A204.1 (cell line): ENCODE measurements at regions not wholly inside any gene's neighbourhood (a gene's known extent, or its start where the extent isn't known, plus 50 kb on each side); places are given as distances from the start of the nearest gene placed in this dataset.
"Not testable (repeated sequence)": the region's sequence is repeated elsewhere in the genome, so short reads cannot be mapped to it uniquely, and the experiment has no call there.

Source experiments
- FAIRE-seq: peaks from 2 replicates; lab custom pipeline; 2012; peaks lifted over from hg19 to GRCh38; lab: Jason Lieb, UNC

DNA sequence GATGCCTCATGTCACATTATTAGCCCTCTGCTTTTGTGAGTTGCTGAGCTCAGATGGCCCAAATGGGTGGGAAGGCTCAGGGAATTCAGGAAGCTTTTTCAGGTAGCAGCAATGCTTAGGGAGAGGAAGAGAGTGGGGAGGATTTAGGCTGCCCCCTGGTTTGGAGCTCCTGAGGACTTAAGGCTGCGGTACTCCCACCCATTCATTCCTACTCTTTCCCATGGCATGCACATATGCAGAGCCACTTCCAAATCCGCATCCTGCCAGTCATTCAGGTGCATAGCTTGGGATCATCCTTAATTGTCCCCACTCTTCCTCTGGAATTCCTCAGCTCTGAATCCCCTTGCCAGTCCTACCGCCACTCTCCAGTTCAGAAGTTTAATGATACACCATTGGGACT, 343.1 kb upstream of the FRG2C start:
- FAIRE-seq = no peak

DNA sequence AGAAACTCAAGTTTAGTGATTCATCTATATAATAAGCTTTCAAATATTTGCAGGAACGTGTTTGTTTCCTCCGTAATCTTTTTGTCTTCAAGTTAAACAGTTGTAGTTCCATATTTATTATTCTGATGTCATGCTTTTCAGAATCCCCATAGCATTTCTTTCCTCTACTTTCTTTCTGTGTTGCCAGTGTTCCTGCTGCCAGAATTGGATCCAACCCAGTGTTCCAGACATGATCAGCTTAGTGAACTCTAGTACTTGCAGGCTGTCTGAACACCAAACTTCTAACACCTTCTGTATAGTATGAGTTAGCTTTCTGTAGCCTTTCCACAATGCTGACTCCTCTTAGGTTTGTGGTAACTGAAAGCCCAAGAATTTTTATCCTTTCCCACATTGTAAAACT, 340.2 kb upstream of the FRG2C start:
- not testable (repeated sequence) for FAIRE-seq

DNA sequence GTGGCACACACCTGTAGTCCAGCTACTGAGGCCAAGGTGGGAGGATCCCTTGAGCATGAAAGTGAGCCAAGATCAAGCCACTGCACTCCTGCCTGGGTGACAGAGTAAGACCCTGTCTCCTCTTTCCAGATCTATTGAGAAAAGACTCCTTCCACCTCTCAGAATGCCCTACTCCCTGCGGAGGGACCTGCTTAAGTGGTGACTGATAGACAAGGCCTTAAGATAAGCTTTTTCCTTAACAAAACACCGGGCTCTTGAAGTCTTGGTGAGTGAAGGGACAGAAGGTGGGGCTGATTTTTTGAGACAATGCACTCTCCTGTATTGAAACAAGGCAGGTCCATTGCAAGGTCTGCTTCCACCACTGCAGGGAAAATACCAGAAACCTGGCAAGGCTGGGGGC, 338.4 kb upstream of the FRG2C start:
- no peak for FAIRE-seq

DNA sequence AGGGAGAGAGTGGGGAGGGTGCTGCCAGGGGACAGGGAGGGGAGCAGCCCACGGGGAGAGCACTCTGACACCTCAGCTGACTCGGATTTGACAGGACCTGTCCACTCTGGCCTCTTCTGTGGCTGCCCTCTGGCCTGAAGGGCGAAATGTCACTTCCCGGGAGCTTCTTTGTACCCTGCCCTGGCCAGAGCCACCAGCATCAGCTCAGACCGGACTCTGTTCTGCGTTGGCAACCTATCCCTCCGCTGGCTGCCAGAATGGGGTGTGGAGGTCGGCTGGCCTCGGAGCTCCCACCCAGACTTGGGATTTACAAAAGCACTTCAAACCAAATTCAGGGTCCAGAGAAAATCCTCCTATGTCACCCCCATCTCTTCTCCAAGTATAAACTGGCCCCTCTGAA, 336.7 kb upstream of the FRG2C start:
- FAIRE-seq = no peak

DNA sequence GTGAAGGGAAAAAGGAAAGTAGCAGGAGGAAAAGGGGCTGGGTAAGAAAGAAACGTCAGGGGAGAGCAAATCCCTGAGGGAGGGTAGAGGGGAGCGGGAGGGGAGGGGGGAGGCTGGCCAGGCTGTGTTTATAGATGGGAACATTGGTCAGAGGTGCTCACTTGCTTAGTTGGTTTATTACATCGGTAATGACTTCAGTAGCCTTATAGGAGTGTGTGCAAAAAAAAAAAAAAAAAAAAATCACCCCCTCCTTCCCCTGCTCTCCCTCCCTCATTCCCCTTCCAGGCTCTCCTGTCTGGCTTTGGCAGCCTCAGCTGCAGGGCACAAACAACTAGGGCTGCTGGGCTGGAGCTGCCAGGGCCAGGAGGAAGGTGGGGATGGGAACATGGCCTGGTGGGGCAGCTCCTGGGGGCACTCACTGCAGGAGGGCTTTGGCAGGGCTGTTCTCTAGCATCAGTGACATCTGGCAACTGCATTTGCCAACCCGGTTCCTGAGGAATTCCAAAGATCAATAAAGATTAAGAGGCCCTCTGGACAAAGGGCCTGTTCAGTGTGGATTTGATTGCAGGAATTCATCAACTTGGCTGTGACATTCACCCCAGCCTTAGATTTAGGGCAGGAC, 334.5 kb upstream of the FRG2C start:
- no peak for FAIRE-seq

DNA sequence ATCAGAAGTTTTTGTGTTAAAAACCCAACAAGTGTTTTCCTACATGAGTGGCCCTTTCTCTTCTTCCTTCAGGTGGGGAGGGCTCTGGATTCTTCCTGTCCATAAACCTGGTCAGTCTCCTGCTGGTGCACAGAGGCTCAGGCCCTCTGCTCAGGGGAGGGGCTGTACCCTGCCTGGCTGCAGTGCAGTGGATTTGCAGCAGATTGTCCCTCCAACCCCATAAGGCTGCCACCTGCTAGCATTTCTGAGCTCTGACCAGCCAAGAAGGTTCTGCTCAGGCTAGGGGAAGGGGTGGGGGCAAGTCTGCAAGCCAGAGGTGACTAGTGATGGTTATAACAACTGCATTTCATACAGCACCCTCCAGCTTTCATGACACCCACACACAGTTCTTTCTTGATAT, 333.7 kb upstream of the FRG2C start:
- not testable (repeated sequence) for FAIRE-seq

DNA sequence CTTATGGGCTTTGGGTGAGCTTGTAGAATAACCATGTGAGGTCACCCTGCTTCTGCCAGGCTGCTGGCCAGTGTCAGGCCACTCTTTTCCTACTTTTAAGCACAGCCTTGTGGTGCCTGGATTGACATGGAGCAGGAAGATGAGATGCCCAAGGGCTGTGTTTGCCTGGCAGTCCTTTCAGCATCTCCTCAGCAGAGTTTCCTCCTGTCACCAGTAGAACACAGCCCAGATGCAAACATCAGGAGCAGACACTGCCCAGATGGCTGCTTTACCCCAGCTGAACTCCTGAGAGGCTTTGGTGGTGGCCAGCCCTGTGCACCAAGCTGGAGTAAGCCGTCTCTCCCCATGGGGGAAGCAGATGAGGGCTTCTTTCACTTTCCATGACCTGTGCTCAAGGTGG, 332.0 kb upstream of the FRG2C start:
- FAIRE-seq = not testable (repeated sequence)

DNA sequence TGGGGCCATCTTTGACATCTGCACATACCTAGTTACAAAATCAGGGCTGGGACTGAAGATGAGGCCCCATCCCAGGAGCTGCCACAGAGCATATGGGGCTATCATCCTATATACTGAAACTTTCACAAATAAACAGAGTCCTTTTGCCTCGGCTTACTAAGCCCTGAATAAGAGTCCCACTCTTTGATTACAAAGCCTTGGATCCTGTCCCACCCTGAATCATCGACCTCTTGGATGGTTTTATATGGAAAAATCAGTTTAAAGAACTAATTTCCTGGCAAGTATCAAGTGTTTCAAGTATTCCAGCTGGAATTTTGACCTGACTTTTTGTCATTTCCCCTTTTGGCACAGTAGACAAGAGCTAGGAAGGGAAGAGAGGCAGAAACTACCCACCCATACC, 331.3 kb upstream of the FRG2C start:
- FAIRE-seq = no peak

DNA sequence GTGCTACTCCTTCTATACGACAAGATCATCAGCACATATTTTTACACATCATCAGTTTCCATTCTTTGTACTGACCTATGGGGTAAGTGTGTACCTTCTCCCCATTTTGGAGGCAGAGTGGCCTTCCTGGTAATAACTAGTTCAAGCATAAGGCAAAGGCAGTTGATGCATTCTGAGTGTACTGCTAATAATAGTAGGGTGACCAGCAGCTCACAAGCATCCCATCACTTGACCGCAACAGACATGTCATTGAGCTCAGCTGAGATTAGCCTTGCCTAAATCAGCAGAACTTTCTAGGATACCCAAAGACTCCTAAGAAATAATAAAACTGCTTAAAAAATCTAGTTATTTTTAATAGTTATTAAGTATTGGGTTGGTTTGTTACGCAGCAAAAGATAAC, 329.8 kb upstream of the FRG2C start:
- FAIRE-seq = no peak

DNA sequence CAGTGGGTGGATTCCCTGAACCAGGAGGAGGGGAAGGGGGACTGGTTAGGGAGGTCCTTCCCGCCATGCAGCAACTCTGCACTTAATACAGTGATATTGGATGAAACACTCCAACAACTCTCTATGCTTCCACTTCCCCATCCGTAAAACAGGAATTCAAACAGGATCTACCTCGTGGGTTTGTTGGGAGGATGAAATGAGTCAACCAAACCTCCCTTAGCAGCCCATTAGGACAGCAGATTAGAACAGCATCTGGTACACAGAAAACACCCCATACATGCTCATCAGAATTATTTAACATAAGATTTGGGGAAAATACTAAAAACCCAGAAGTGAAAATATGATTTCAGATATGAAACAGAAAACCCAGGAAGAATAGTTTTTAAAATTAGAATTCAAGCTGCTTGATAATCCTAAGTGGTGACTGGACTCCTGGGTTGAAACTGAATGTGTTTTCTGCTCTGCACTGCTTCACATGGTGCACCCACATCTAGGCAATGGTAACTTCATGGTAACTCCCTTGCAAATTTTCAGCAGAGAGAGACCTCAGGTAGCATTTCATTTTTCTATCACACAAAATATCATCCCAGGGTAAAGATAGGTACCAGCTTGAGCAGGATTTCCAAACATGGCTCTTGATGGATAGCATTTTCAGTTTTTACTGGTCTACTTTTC, 326.8 kb upstream of the FRG2C start:
- FAIRE-seq = no peak

DNA sequence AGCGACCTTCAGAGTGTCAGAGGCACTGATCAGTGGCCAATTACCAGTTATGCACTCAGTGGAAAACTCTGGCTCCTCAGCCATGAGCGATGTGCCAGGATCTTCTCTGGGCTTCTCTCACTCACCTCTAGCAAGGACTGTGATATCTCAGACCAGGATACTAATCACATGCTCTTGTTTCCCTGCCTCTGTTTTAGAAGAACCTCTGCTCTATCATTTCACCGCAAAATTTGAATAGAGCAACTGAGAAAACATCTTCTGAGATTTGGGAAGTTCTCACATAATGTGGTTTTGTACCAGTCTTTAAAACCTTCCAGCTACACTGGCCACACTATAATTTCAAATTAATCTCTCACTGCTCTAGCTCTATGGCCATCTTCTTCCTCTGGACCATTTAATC, 325.8 kb upstream of the FRG2C start:
- no peak for FAIRE-seq

DNA sequence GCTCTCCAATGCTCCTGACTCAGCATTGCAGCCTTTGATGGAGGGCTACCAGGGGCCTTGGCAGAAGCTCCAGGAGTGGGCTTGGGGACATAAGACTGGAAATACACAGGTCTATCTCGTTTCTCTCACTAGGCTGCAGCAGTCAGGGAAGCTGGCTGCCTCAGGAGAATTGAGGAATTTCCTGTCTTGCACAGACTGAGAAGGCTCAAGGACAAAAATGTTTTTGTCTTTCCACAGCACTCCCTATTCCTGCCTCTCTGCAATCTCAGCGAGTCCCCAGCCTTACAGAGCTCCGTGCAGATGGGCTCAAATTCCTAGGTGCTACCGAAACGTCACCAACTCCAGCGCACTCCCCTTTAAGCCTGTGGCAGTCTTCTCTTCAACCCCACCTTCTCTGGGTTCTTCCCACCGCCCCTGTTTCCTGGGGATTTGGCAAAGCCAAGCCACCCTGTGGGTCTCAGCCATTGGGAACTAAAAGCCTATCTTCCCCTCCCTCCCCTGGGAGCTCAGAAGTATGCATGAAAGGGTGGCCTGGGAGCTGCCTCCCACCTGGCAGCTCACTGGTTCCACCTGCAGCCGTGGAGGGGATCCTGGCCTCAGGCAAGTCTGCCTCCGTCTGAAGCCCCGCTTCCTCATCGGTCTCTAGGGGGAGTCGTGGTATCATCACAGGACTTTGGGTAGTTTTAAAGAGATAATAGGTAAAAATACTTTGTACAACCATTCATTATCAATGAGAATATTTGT, 322.6 kb upstream of the FRG2C start:
- FAIRE-seq = no peak

DNA sequence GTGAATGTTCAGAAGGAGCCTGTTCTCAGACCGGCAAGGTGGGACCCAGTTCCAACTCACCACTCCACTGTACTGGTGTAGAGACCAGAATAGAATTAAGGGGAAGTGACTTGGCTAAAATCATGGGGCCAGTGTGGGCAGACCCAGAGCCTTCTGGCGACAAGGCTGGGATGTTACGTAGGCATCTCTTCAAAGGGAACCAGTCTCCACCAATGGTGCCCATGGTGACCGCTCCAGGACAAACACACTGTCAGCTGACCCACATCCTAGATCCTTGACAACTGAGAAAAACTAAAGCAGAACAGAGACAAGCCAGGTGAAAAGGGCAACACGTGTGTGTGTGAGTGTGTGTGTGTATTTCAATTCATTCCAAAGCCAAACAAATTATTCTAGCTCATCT, 321.7 kb upstream of the FRG2C start:
- FAIRE-seq = no peak

DNA sequence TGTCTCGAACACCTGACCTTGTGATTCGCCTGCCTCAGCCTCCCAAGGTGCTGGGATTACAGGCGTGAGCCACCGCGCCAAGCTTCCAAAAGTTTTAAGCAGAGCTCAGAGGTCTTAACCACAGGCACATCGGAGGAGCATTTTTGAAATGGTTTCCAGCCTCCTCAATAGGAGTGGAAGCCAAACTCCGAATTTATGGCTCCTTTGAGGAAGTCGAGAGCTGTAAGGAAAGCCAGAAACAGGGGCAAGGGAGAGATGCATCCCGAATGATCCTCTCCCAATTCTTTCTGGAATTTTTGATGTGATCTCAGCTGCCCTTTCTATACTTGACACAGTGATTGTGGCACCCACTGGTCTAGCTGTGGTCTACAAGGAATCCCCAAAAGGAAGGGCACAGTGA, 313.6 kb upstream of the FRG2C start:
- FAIRE-seq = not testable (repeated sequence)

DNA sequence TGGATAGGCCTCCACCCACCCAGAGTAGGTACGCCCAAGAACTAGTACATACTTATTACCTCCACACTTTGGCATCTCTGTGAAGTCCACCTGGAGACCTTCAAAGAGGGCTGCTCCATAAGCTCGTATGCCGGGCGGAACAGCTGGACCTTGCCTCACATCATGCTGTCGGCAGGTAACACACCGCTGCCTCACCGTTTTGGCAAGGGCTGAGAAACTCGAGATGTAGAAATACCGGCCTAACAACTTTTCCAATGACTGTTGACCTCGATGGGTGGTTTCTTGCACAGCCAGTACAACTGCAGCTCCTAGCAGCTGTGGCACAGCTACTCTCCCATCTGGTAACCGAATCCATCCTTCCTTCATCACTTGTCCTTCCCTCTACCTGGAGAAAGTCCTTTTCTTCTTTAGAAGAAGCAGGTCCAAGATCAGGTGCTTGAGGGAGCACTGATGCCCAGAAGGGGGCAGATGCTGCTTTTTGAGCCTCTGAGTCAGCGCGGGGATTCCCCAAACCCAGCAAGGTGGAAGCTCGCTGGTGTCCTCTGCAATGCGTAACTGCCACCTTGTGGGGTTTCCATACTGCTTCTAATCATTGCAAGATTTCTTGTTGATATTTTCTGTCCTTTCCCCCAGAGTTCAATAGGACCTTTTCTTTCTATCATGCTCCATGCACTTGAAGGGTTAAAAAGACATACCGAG, 301.9 kb upstream of the FRG2C start:
- FAIRE-seq = not testable (repeated sequence)

DNA sequence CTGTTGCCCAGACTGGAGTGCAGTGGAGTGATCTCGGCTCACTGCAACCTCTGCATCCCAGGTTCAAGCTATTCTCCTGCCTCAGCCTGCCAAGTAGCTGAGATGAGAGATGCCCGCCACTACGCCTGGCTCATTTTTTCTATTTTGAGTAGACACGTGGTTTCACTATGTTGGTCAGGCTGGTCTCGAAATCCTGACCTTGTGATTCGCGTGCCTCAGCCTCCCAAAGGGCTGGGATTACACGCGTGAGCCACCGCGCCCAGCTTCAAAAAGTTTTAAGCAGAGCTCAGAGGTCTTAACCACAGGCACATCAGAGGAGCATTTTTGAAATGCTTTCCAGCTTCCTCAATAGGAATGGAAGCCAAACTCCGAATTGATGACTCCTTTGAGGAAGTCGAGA, 291.2 kb upstream of the FRG2C start:
- not testable (repeated sequence) for FAIRE-seq

DNA sequence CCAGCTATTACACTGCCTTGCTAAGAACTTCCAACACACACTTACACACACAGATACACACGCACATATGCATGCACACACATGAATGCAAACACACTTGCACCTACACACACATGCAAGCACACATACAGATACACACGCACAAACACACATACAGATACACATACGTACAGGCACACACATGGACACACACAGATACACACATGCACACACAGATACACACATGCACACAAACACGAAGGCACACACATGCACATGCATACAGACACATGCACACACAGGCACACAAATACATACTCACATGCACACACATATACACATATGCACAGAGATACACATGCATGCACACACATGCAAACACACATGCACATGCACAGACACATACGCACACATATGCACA, 284.3 kb upstream of the FRG2C start:
- FAIRE-seq = not testable (repeated sequence)

DNA sequence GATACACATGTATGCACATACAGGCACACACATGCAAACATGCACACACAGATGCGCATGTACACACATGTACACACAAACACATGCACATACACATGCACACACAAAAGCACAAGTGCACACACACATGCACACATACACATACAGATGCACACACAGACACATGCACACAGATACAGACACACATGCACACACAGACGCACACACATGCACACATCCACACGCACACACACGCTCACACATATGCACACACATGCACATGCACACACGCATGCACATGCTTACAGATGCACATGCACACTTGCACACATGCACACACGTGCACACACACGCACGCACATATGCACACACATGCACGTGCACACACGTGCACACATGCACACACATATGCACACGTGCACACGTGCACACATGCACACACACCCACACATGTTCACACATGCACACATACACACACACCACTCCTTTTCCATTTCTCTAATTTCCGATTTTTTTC, 283.8 kb upstream of the FRG2C start:
- FAIRE-seq = no peak

DNA sequence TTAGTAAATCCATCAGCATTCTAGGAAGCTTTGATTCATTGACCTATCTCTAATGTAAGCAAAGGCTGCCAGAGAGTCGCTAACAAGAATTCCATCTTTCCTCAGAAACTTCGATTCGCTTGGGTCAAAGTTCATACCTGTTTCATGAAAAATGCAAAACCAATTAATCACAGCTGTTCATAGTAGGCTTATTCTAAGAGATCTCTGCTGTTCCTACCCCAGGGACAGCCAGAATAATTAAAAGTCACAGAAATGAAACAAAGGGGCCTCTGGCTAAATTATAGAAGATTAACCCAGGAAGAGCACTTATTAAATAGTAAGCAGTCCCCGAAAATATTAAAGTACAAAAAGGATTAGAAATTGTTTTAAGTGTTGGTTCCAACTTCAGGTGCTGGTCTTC, 280.1 kb upstream of the FRG2C start:
- FAIRE-seq = not testable (repeated sequence)

DNA sequence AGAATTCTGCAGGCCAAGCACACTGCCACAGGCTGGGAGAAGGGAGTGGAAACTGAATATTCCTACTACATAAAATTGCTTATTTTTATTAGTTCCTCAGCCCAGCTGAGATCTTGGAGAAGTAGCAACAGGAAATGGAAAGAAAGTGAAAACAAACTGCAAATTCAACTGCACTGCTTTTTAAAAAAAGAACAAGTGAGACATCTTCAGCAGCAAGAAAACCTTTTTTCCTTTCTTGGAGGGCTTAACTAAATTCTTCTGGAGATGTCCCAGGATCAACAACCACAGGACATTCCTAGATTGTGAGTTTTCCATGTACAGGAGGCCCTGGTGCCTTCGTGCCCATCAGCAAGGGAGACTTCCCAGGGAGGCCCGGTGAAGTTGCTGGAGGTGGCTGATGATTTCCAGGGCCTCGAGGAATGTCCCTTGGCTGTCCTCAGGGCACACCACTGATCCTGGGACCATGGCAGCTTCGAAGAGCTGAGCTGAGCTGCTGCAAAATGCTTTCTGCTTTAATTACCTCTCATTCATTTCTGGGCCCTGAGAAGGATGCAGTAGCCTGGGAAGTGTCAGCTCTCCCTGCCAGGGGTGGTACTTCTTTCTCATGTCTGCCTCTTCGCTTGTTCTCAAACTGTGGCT, 275.5 kb upstream of the FRG2C start:
- not testable (repeated sequence) for FAIRE-seq

DNA sequence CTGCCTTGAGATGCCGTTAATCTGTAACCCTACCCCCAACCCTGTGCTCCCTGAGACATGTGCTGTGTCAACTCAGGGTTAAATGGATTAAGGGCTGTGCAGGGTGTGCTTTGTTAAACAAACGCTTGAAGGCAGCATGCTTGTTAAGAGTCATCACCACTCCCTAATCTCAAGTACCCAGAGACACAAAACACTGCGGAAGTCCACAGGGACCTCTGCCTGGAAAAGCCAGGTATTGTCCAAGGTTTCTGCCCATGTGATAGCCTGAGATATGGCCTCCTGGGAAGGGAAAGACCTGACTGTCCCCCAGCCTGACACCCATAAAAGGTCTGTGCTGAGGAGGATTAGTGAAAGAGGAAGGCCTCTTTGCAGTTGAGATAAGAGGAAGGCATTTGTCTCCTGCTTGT, 270.8 kb upstream of the FRG2C start:
- not testable (repeated sequence) for FAIRE-seq

DNA sequence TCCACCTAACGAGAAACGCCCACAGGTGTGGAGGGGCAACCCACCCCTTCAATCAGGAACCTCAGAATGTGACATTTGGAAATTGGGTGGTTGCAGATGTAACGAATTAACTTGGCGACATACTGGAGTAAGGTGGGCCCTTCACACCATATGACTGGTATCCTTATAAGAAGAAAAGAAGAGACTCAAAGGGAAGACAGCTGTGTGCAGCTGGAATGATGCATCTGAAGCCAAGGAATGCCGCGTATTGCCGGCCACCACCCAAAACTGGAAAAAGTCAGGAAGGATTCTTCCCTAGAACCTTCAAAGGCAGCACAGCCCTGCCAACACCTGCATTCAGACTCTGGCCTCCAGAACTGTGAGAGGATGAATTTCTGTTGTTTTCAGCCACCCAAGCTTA, 270.0 kb upstream of the FRG2C start:
- not testable (repeated sequence) for FAIRE-seq
